Hepatocyte (in vitro differentiated cells): ENCODE measurements at regions not wholly inside any gene's neighbourhood (a gene's known extent, or its start where the extent isn't known, plus 50 kb on each side); places are given as distances from the start of the nearest gene placed in this dataset.

Experiments
- CTCF ChIP-seq: fragments of 200-600 bp; sonication (generic); IDR thresholded peaks from 2 replicates; pipeline ENCODE4 v1.5.1; 2016; ENCODE audit warnings: antibody characterized with exemption, mild to moderate bottlenecking; ENCODE audit not compliant: poor library complexity
- EZH2 ChIP-seq: fragments of 200-600 bp; sonication (generic); IDR thresholded peaks from 2 replicates; pipeline ENCODE4 v1.6.1; 2016; ENCODE audit warnings: antibody characterized with exemption, mild to moderate bottlenecking, borderline replicate concordance
- EZH2phosphoT487 ChIP-seq: fragments of 200-600 bp; sonication (generic); IDR thresholded peaks from one replicate; pipeline ENCODE4 v1.6.1; 2018; ENCODE audit warnings: antibody characterized with exemption, mild to moderate bottlenecking, low read depth, moderate library complexity; ENCODE audit not compliant: unreplicated experiment, severe bottlenecking

GRCh38 chr11:92329646-92330045, 105.0 kb downstream of the FAT3 start:
- TF ChIP-seq EZH2 (no peak), CTCF (no peak), EZH2phosphoT487 (no peak)
